Epithelial cell of esophagus (primary cell): ENCODE measurements at regions not wholly inside any gene's neighbourhood (a gene's known extent, or its start where the extent isn't known, plus 50 kb on each side); places are given as distances from the start of the nearest gene placed in this dataset.

ENCODE experiments used
- DNase-seq: peaks from one replicate; pipeline ENCODE4 v3.0.0; 2010; ENCODE audit warnings: low read depth
- H3K4me3 ChIP-seq: 2 replicates; pipeline ENCODE4 v1.5.1; 2011; ENCODE audit warnings: mild to moderate bottlenecking, low read length, control low read depth
- CTCF ChIP-seq: IDR thresholded peaks from 2 replicates; pipeline ENCODE4 v1.5.1; 2011; ENCODE audit warnings: low read depth, mild to moderate bottlenecking, low read length, control low read depth, inconsistent platforms; ENCODE audit not compliant: insufficient read depth; ENCODE audit errors: missing control alignments

- DNase-seq, result peak; percentile 83
- no peak overlapping the region for H3K4me3 ChIP-seq
- no peak for TF ChIP-seq CTCF
Measured at GRCh38 chr5:125719681-125720347, 703.4 kb upstream of the GRAMD2B start.

DNA sequence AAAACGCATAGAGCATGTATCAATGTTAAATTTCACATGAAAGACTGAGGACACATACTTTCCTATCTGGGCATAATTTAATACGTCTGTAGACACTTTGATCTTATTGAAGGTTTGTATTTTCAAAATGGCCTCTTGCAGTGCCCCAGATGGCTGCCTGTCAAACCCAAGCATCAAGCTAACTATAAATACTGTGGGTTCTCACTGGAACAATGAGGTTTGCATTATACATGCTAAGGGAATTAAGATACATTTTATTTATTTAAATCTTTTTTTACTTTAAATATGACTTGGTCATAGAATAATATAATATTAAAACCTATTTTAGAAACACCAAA is 702.9 kb upstream of the GRAMD2B start:
- no peak for TF ChIP-seq CTCF
- DNase-seq, result no peak
- no peak overlapping the region for H3K4me3 ChIP-seq

DNA sequence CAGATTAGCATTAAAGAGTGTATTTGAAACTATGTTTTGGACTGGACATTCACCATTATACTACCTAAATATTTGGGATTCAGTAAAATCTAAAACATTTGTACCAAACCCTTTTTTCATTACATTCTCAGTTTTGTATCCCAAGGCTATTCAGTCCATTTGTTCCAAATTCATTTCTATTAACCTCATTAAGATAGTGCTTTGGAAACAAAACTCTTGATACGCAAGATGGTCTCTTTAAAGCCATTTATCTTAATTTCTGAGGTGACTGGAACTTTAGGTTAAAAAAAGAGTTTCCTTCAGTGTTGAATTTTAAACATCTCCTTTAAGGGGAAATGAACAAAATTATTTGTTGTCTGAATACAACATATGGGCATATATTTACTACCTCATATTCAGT is 702.5 kb upstream of the GRAMD2B start:
- no peak for DNase-seq

DNA sequence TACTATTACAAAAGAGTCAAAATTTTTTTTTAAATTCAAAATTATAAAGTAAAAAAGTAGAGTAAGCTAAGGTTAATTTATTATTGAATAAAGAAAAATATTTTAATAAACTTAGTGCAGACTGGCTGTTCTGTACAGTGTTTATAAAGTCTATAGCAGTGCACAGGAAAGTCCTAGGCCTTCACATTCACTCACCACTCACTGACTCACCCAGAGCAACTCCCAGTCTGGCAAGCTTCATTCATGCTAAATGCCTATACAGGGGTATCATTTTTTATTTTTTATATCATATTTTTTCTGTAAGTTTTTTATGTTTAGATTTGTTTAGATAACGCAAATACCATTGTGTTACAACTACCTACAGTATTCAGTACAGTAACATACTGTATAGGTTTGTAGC is 700.7 kb upstream of the GRAMD2B start:
- TF ChIP-seq CTCF, result no peak
- H3K4me3 ChIP-seq, result no peak overlapping the region

More for the DNA sequence above, 702.5 kb upstream of the GRAMD2B start:
- no peak for TF ChIP-seq CTCF
- no peak overlapping the region for H3K4me3 ChIP-seq

GRCh38 chr5:125725691-125726090 is 697.5 kb upstream of the GRAMD2B start:
- no peak for DNase-seq
- no peak for TF ChIP-seq CTCF
- H3K4me3 ChIP-seq, result no peak overlapping the region

More for the DNA sequence above, 700.7 kb upstream of the GRAMD2B start:
- DNase-seq, result peak; percentile 26

- no peak for TF ChIP-seq CTCF
- no peak overlapping the region for H3K4me3 ChIP-seq
- DNase-seq, result no peak
Measured at GRCh38 chr5:125743939-125744338, 679.3 kb upstream of the GRAMD2B start.

DNA sequence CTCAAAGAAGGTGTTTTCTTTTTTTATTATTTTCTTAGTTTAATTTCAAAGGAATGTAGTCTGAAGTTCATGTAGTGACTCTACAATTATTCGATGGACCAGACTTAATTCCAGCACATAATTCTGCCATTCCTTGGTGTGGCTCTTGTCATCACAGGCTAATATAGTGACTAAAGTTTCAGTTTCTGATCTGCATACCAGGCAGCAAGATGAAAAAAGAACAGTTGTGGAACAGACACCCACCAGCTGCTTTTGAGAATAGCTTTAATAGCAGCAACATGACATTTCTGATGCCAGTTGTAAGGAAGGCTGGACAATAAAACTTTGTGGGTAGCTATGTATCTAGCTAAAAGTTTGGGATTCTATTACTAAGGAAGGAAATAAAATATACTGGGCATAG is 676.3 kb upstream of the GRAMD2B start:
- no peak for TF ChIP-seq CTCF
- no peak overlapping the region for H3K4me3 ChIP-seq
- no peak for DNase-seq
